ENCODE measurements at regions not wholly inside any gene's neighbourhood (a gene's known extent, or its start where the extent isn't known, plus 50 kb on each side); places are given as distances from the start of the nearest gene placed in this dataset.
"Not testable (repeated sequence)": the region's sequence is repeated elsewhere in the genome, so short reads cannot be mapped to it uniquely, and the experiment has no call there.

- no peak for DNase-seq (ENCODE audit: low read depth, low spot score)
- H3K36me3 ChIP-seq (ENCODE audit: insufficient read depth, insufficient read length, low read length) = no peaks in the 10 kb centered on the region
- TF ChIP-seq YY1 (IDR thresholded peaks at IDR 0.05; ENCODE audit: insufficient read depth, insufficient read length) (no peak), SUZ12 (IDR thresholded peaks at IDR 0.05; ENCODE audit: extremely low read depth, insufficient read depth, insufficient read length) (no peak), ZNF274 (IDR thresholded peaks at IDR 0.05; ENCODE audit: low read depth, low read length) (no peak)
- no peak overlapping the region for H3K9ac ChIP-seq (ENCODE audit: insufficient read length, low read depth)
- no peak overlapping the region for H3K4me3 ChIP-seq (ENCODE audit: insufficient read length, low read depth)
- H3K27me3 ChIP-seq (ENCODE audit: insufficient read depth, insufficient read length) = no peaks in the 10 kb centered on the region
- peaks cover 5% of the 10 kb centered on the region; the same call in 1 of the 2 replicates for H3K9me3 ChIP-seq (ENCODE audit: insufficient read depth, low read length)
- H3K4me1 ChIP-seq (ENCODE audit: insufficient read depth, insufficient read length) = no peaks in the 10 kb centered on the region
These were observed 300.8 kb downstream of the DTHD1 start for GRCh38 chr4:36582198-36582597.

GRCh38 chr4:36587909-36588472, 306.6 kb downstream of the DTHD1 start:
- Histone ChIP-seq H3K4me3 (ENCODE audit: insufficient read length, low read depth) (no peak overlapping the region), H3K36me3 (ENCODE audit: insufficient read depth, insufficient read length, low read length) (no peaks in the 10 kb centered on the region), H3K9ac (ENCODE audit: insufficient read length, low read depth) (no peak overlapping the region), H3K4me1 (ENCODE audit: insufficient read depth, insufficient read length) (no peaks in the 10 kb centered on the region), H3K27me3 (ENCODE audit: insufficient read depth, insufficient read length) (no peaks in the 10 kb centered on the region), H3K9me3 (ENCODE audit: insufficient read depth, low read length) (peaks cover 5% of the 10 kb centered on the region; the same call in 1 of the 2 replicates)
- TF ChIP-seq YY1 (IDR thresholded peaks at IDR 0.05; ENCODE audit: insufficient read depth, insufficient read length) (no peak), SUZ12 (IDR thresholded peaks at IDR 0.05; ENCODE audit: extremely low read depth, insufficient read depth, insufficient read length) (no peak), ZNF274 (IDR thresholded peaks at IDR 0.05; ENCODE audit: low read depth, low read length) (no peak)
- DNase-seq (ENCODE audit: low read depth, low spot score) = no peak

GRCh38 chr4:36590343-36590742, 308.9 kb downstream of the DTHD1 start:
- Histone ChIP-seq H3K4me3 (ENCODE audit: insufficient read length, low read depth) (no peak overlapping the region), H3K27me3 (ENCODE audit: insufficient read depth, insufficient read length) (no peaks in the 10 kb centered on the region), H3K9ac (ENCODE audit: insufficient read length, low read depth) (no peak overlapping the region), H3K36me3 (ENCODE audit: insufficient read depth, insufficient read length, low read length) (no peaks in the 10 kb centered on the region), H3K4me1 (ENCODE audit: insufficient read depth, insufficient read length) (no peaks in the 10 kb centered on the region), H3K9me3 (ENCODE audit: insufficient read depth, low read length) (peaks cover 5% of the 10 kb centered on the region; the same call in 1 of the 2 replicates)
- no peak for DNase-seq (ENCODE audit: low read depth, low spot score)
- TF ChIP-seq YY1 (IDR thresholded peaks at IDR 0.05; ENCODE audit: insufficient read depth, insufficient read length) (no peak), ZNF274 (IDR thresholded peaks at IDR 0.05; ENCODE audit: low read depth, low read length) (no peak), SUZ12 (IDR thresholded peaks at IDR 0.05; ENCODE audit: extremely low read depth, insufficient read depth, insufficient read length) (no peak)

- no peaks in the 10 kb centered on the region for H3K36me3 ChIP-seq (ENCODE audit: insufficient read depth, insufficient read length, low read length)
- no peak overlapping the region for H3K9ac ChIP-seq (ENCODE audit: insufficient read length, low read depth)
- no peaks in the 10 kb centered on the region for H3K9me3 ChIP-seq (ENCODE audit: insufficient read depth, low read length)
- H3K4me3 ChIP-seq (ENCODE audit: insufficient read length, low read depth) = no peak overlapping the region
- no peaks in the 10 kb centered on the region for H3K4me1 ChIP-seq (ENCODE audit: insufficient read depth, insufficient read length)
- TF ChIP-seq YY1 (IDR thresholded peaks at IDR 0.05; ENCODE audit: insufficient read depth, insufficient read length) (no peak), ZNF274 (IDR thresholded peaks at IDR 0.05; ENCODE audit: low read depth, low read length) (no peak), SUZ12 (IDR thresholded peaks at IDR 0.05; ENCODE audit: extremely low read depth, insufficient read depth, insufficient read length) (no peak)
- DNase-seq (ENCODE audit: low read depth, low spot score) = no peak
- no peaks in the 10 kb centered on the region for H3K27me3 ChIP-seq (ENCODE audit: insufficient read depth, insufficient read length)
These were observed 320.6 kb downstream of the DTHD1 start for GRCh38 chr4:36601864-36602495.

DNA sequence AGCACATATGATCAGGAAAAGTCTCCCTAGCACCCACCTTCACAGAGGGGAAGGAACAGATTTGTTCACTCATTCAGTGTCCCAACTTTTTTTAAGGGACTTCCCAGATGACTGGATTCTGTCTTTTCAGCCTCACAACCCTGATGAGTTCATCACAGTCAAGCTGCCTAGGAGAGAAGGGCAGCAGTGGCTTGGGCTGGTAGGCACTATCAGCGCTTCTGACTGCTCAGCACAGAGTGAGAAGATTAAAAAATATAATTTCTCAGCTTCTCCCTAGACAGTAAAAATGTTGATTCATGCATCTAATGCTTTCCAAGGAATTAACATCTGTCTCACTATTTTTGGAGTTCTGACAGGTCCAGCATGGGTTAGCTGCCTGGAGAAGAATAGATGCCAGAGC, 328.2 kb downstream of the DTHD1 start:
- H3K27me3 ChIP-seq (ENCODE audit: insufficient read depth, insufficient read length) = no peaks in the 10 kb centered on the region
- H3K36me3 ChIP-seq (ENCODE audit: insufficient read depth, insufficient read length, low read length) = no peaks in the 10 kb centered on the region
- no peak overlapping the region for H3K4me3 ChIP-seq (ENCODE audit: insufficient read length, low read depth)
- TF ChIP-seq YY1 (IDR thresholded peaks at IDR 0.05; ENCODE audit: insufficient read depth, insufficient read length) (no peak), SUZ12 (IDR thresholded peaks at IDR 0.05; ENCODE audit: extremely low read depth, insufficient read depth, insufficient read length) (no peak), ZNF274 (IDR thresholded peaks at IDR 0.05; ENCODE audit: low read depth, low read length) (no peak)
- DNase-seq (ENCODE audit: low read depth, low spot score) = no peak
- no peaks in the 10 kb centered on the region for H3K9me3 ChIP-seq (ENCODE audit: insufficient read depth, low read length)
- no peaks in the 10 kb centered on the region for H3K4me1 ChIP-seq (ENCODE audit: insufficient read depth, insufficient read length)
- no peak overlapping the region for H3K9ac ChIP-seq (ENCODE audit: insufficient read length, low read depth)

GRCh38 chr4:36610628-36611027, 329.2 kb downstream of the DTHD1 start:
- no peaks in the 10 kb centered on the region for H3K9me3 ChIP-seq (ENCODE audit: insufficient read depth, low read length)
- no peak for TF ChIP-seq YY1 (IDR thresholded peaks at IDR 0.05; ENCODE audit: insufficient read depth, insufficient read length)
- TF ChIP-seq ZNF274 (IDR thresholded peaks at IDR 0.05; ENCODE audit: low read depth, low read length) = no peak
- no peak for TF ChIP-seq SUZ12 (IDR thresholded peaks at IDR 0.05; ENCODE audit: extremely low read depth, insufficient read depth, insufficient read length)
- H3K27me3 ChIP-seq (ENCODE audit: insufficient read depth, insufficient read length) = no peaks in the 10 kb centered on the region
- no peak for DNase-seq (ENCODE audit: low read depth, low spot score)
- no peaks in the 10 kb centered on the region for H3K36me3 ChIP-seq (ENCODE audit: insufficient read depth, insufficient read length, low read length)
- H3K4me1 ChIP-seq (ENCODE audit: insufficient read depth, insufficient read length) = no peaks in the 10 kb centered on the region
- no peak overlapping the region for H3K9ac ChIP-seq (ENCODE audit: insufficient read length, low read depth)
- no peak overlapping the region for H3K4me3 ChIP-seq (ENCODE audit: insufficient read length, low read depth)

DNA sequence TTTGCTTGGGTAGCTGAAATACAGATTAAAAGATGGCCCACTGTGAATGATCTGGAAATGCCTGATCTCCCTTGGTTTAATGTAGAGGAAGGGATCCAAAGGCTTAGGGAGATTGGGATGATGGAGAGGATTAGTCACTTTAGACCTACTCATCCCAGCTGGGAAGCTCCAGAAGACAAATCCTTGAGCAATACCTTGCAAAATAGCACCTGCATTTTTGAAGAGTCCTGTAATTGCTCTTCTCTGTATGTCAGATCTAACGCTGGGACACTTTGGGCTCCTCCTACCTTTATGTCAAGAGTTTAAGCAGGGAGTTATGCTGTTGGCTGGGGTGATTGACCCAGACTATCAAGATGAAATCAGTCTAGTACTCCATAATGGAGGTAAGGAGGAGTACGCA, 331.7 kb downstream of the DTHD1 start:
- H3K4me3 ChIP-seq (ENCODE audit: insufficient read length, low read depth); H3K36me3 ChIP-seq (ENCODE audit: insufficient read depth, insufficient read length, low read length); H3K9me3 ChIP-seq (ENCODE audit: insufficient read depth, low read length); H3K27me3 ChIP-seq (ENCODE audit: insufficient read depth, insufficient read length); DNase-seq (ENCODE audit: low read depth, low spot score); H3K9ac ChIP-seq (ENCODE audit: insufficient read length, low read depth); H3K4me1 ChIP-seq (ENCODE audit: insufficient read depth, insufficient read length): not testable (repeated sequence)

Measured in NT2/D1 (cell line).